Skeletal muscle satellite cell (primary cell): ENCODE measurements at regions not wholly inside any gene's neighbourhood (a gene's known extent, or its start where the extent isn't known, plus 50 kb on each side); places are given as distances from the start of the nearest gene placed in this dataset.

Experiments
- H3K27me3 ChIP-seq: 2 replicates; pipeline ENCODE4 v1.7.0; 2013; ENCODE audit warnings: low read length; ENCODE audit not compliant: control insufficient read depth, insufficient read depth
- H3K36me3 ChIP-seq: 2 replicates; pipeline ENCODE4 v1.7.0; 2013; ENCODE audit warnings: mild to moderate bottlenecking, control low read depth, low read length; ENCODE audit not compliant: insufficient read depth
- H3K4me1 ChIP-seq: 2 replicates; pipeline ENCODE4 v1.7.0; 2013; ENCODE audit warnings: low read length; ENCODE audit not compliant: control insufficient read depth, insufficient read depth
- H3K4me2 ChIP-seq: 2 replicates; pipeline ENCODE4 v1.7.0; 2013; ENCODE audit warnings: mild to moderate bottlenecking, low read length
- H3K4me3 ChIP-seq: 2 replicates; pipeline ENCODE4 v1.7.0; 2013; ENCODE audit warnings: low read length
- H3K9ac ChIP-seq: 2 replicates; pipeline ENCODE4 v1.7.0; 2013; ENCODE audit warnings: mild to moderate bottlenecking, low read depth, low read length, moderate library complexity
- H3K9me3 ChIP-seq: replicated peaks from 2 replicates; pipeline ENCODE4 v1.7.0; 2013; ENCODE audit warnings: mild to moderate bottlenecking, control low read depth, low read length

GRCh38 chr4:186900232-186900900 lies 176.7 kb upstream of the FAT1 start:
- H3K27me3 ChIP-seq = no peaks in the 10 kb centered on the region
- peak overlapping the region; percentile 22 for H3K9ac ChIP-seq
- peaks cover 39% of the 10 kb centered on the region for H3K4me1 ChIP-seq
- peak overlapping the region; percentile 0 for H3K4me2 ChIP-seq
- no peak overlapping the region for H3K4me3 ChIP-seq
- H3K36me3 ChIP-seq = no peaks in the 10 kb centered on the region
- no peaks in the 10 kb centered on the region for H3K9me3 ChIP-seq

- H3K9ac ChIP-seq = peak overlapping the region; percentile 22
- no peaks in the 10 kb centered on the region for H3K36me3 ChIP-seq
Measured at GRCh38 chr4:186900984-186901383, 177.3 kb upstream of the FAT1 start.

GRCh38 chr4:186901850-186902249 lies 178.2 kb upstream of the FAT1 start:
- Histone ChIP-seq H3K27me3 (no peaks in the 10 kb centered on the region), H3K4me3 (no peak overlapping the region), H3K4me2 (no peak overlapping the region), H3K4me1 (peaks cover 39% of the 10 kb centered on the region), H3K36me3 (no peaks in the 10 kb centered on the region), H3K9ac (no peak overlapping the region), H3K9me3 (no peaks in the 10 kb centered on the region)

More at GRCh38 chr4:186900984-186901383, 177.3 kb upstream of the FAT1 start:
- H3K4me3 ChIP-seq = no peak overlapping the region
- peaks cover 39% of the 10 kb centered on the region for H3K4me1 ChIP-seq
- H3K4me2 ChIP-seq = peak overlapping the region; percentile 0
- no peaks in the 10 kb centered on the region for H3K9me3 ChIP-seq
- no peaks in the 10 kb centered on the region for H3K27me3 ChIP-seq

GRCh38 chr4:186902361-186902760 lies 178.7 kb upstream of the FAT1 start:
- Histone ChIP-seq H3K4me1 (peaks cover 39% of the 10 kb centered on the region), H3K36me3 (no peaks in the 10 kb centered on the region), H3K4me2 (peak overlapping the region; percentile 22), H3K9me3 (no peaks in the 10 kb centered on the region), H3K9ac (peak overlapping the region; percentile 7), H3K4me3 (no peak overlapping the region), H3K27me3 (no peaks in the 10 kb centered on the region)

- Histone ChIP-seq H3K27me3 (no peaks in the 10 kb centered on the region), H3K9me3 (no peaks in the 10 kb centered on the region), H3K9ac (peak overlapping the region; percentile 72), H3K36me3 (no peaks in the 10 kb centered on the region), H3K4me3 (peak overlapping the region; percentile 32), H3K4me2 (peak overlapping the region; percentile 53), H3K4me1 (peaks cover 39% of the 10 kb centered on the region)
Measured at GRCh38 chr4:186904101-186904500, 180.4 kb upstream of the FAT1 start.

- H3K27me3 ChIP-seq = no peaks in the 10 kb centered on the region
- H3K9me3 ChIP-seq = no peaks in the 10 kb centered on the region
- H3K36me3 ChIP-seq = no peaks in the 10 kb centered on the region
- peaks cover 27% of the 10 kb centered on the region for H3K4me1 ChIP-seq
- H3K4me3 ChIP-seq = no peak overlapping the region
- no peak overlapping the region for H3K9ac ChIP-seq
- H3K4me2 ChIP-seq = no peak overlapping the region
Measured at GRCh38 chr4:186906722-186907121, 183.1 kb upstream of the FAT1 start.

GRCh38 chr4:186910385-186910784 lies 186.7 kb upstream of the FAT1 start:
- no peak overlapping the region for H3K4me2 ChIP-seq
- H3K4me3 ChIP-seq = no peak overlapping the region
- no peaks in the 10 kb centered on the region for H3K27me3 ChIP-seq
- H3K36me3 ChIP-seq = no peaks in the 10 kb centered on the region
- no peak overlapping the region for H3K9ac ChIP-seq
- no peaks in the 10 kb centered on the region for H3K9me3 ChIP-seq
- H3K4me1 ChIP-seq = no peaks in the 10 kb centered on the region

GRCh38 chr4:186912606-186913005 lies 188.9 kb upstream of the FAT1 start:
- no peaks in the 10 kb centered on the region for H3K36me3 ChIP-seq
- no peak overlapping the region for H3K4me2 ChIP-seq
- no peaks in the 10 kb centered on the region for H3K27me3 ChIP-seq
- no peak overlapping the region for H3K9ac ChIP-seq
- no peaks in the 10 kb centered on the region for H3K4me1 ChIP-seq
- no peak overlapping the region for H3K4me3 ChIP-seq
- H3K9me3 ChIP-seq = no peaks in the 10 kb centered on the region

- Histone ChIP-seq H3K4me1 (peaks cover 8% of the 10 kb centered on the region), H3K9me3 (no peaks in the 10 kb centered on the region), H3K36me3 (no peaks in the 10 kb centered on the region), H3K4me2 (no peak overlapping the region), H3K9ac (no peak overlapping the region), H3K4me3 (no peak overlapping the region), H3K27me3 (no peaks in the 10 kb centered on the region)
Measured at GRCh38 chr4:186915816-186916215, 192.2 kb upstream of the FAT1 start.

GRCh38 chr4:186917136-186917535 lies 193.5 kb upstream of the FAT1 start:
- Histone ChIP-seq H3K27me3 (no peaks in the 10 kb centered on the region), H3K4me3 (no peak overlapping the region), H3K9me3 (no peaks in the 10 kb centered on the region), H3K9ac (no peak overlapping the region), H3K4me2 (no peak overlapping the region), H3K4me1 (peaks cover 12% of the 10 kb centered on the region), H3K36me3 (no peaks in the 10 kb centered on the region)

GRCh38 chr4:186918466-186918865 lies 194.8 kb upstream of the FAT1 start:
- Histone ChIP-seq H3K9ac (no peak overlapping the region), H3K27me3 (no peaks in the 10 kb centered on the region), H3K4me3 (no peak overlapping the region), H3K36me3 (no peaks in the 10 kb centered on the region), H3K4me2 (no peak overlapping the region), H3K4me1 (peaks cover 12% of the 10 kb centered on the region), H3K9me3 (no peaks in the 10 kb centered on the region)

GRCh38 chr4:186919340-186919739 lies 195.7 kb upstream of the FAT1 start:
- Histone ChIP-seq H3K4me2 (no peak overlapping the region), H3K4me3 (no peak overlapping the region), H3K36me3 (no peaks in the 10 kb centered on the region), H3K9ac (no peak overlapping the region), H3K27me3 (no peaks in the 10 kb centered on the region), H3K4me1 (peaks cover 14% of the 10 kb centered on the region), H3K9me3 (no peaks in the 10 kb centered on the region)
